T1000 (cell line): ENCODE measurements at regions not wholly inside any gene's neighbourhood (a gene's known extent, or its start where the extent isn't known, plus 50 kb on each side); places are given as distances from the start of the nearest gene placed in this dataset.

Experiments used
- DNase-seq: peaks from one replicate; lab custom pipeline; 2025; ENCODE audit warnings: mixed read lengths; lab: John Stamatoyannopoulos, UW

DNA sequence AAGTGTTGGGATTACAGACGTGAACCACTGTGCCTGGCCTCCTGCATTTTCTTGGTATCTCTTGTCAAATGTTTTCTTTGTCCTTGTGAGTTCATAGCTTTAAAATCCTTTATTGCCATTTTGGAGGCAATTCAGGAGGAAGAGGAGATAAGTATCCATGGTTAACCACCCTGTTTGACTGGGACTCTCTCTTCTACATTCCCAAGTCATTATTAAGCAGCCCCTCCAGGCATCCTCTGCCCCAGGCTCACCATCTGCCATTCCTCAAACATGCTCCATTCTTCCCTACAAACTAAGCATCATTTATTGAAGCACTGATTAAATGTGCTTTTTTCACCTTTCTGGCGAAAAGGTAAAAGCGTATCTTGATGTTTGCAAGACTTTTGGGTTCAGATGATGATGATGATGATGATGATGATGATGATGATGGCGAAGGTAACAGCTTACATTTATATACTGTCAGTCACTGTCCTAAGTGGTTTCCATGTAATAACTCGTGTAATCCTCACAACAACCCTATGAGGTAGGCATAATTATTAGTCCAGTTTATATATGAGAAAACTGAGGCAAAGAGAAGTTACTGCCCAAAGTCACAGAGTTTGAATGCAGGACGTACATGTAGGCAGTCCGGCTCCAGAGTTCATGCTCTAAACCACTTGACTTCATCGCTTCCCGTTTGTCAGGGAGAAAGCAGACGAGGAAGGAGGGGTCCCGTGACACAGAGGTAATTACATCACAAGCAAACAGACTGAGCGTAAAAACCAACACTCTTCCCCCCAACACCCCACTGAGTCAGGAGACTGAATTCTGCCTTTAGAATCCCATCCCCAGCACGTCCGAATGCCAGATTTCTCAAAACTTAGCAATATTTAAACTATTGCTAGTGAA is 69.7 kb upstream of the ACKR3 start:
- DNase-seq: peak; percentile 10

DNA sequence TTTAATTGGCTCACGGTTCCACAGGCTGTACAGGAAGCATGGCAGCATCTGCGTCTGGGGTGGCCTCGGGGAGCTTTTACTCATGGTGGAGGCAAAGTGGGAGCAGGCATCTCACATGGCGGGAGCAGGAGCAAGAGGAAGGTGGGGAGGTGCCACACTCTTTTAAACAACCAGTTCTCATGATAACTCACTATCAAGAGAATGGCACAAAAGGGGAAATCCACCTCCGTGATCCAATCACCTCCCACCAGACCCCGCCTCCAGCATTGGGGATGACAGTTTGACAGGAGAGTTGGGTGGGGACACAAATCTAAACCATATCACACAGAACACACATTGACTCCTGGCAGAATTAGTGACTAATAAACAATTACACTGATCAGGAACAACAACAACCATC is 68.6 kb upstream of the ACKR3 start:
- DNase-seq: no peak

DNA sequence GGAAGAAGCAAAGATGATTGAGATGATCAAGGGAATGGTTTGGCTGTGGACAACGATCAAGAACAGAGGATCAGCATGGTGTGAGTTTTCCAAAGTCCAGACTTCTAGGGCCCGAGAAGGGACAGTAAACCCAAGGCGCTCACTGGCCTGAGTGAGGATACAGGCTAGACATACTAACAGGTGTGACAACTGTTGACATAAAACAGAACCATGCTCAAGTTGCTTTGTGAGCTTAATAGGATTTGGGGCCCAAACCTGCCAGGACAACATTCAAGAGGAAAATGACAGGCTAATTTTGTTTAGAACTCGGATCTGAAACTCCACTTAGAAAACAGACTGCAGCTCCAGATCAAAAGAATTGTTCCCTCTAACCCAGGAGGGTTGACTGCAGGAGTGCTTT is 68.1 kb upstream of the ACKR3 start:
- no peak for DNase-seq

- no peak for DNase-seq
These were observed 66.5 kb upstream of the ACKR3 start for GRCh38 chr2:236503100-236503499.

DNA sequence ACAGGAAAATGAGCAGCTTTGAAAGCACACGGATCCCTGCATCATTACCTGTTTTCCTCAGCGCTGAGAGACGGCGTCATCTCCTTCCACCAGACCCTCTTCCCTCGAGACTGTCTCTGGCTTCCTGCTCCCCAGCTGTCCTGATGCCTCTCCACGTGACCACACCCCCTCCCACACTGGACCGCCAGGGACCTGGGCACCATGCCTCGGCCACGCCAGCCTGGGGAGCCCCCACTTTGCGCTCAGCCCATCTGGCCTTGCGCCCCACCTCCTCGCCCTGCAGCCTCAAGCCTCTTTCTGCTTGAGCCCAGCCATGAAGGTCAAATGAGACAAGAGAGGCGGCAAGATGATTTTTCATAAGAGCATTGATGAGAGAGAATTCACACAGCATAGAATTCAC is 66.0 kb upstream of the ACKR3 start:
- DNase-seq: no peak

DNA sequence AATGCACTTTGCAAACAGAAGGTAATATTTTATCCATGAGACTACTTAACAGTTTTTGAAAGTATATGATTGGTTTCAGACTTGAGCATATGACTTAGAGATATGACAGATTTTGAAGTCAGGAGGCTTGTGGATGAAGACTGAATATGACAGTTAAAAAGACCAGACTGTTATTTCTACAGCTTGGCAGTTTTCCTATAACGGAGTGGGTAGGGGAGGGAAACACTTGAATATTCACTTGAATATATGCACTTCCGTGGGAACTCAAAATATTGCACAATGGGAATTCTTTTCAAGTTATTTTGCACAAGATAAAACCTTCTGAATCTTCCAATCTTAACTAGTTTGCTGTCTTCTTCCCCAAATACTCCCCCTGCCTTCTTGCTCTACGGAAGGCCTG is 64.6 kb upstream of the ACKR3 start:
- DNase-seq: no peak

GRCh38 chr2:236505648-236506047 is 64.0 kb upstream of the ACKR3 start:
- no peak for DNase-seq

DNA sequence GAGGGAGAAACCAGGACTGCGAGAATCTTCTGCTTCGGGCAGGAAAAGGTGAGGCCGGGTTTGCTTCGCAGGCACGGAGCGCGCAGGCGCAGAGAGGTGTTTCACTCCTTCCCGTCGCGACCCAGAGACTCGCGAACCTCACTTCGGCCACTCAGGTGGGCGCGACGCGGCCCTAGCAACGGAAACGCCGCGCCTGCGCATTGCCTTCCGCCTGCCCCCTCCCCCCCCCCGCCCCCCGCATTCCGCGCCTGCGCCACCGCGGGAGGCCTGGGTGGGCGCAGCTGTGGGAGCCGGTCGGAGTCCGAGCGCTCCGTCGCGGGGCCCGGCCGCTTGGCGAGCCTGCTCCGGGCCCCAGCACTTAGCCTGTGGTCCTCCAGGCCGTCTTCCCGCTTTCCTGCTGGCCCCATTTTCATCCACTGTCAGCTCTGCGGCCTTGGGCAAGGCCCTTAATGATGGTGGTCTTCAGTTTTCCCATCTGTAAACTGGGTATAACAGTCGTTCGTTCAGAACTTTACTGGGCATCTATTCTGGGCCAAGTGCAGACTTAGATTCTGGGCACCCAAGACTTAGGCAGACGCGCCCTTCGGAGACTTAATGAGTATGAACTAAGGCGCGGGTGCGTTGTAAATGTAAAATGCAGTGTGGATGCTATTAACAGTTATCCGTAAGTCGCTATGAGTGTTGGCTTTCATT is 62.1 kb upstream of the ACKR3 start:
- DNase-seq: no peak

- DNase-seq: no peak
These were observed 61.2 kb upstream of the ACKR3 start for GRCh38 chr2:236508466-236508865.

- DNase-seq: no peak
These were observed 59.6 kb upstream of the ACKR3 start for GRCh38 chr2:236510034-236510433.

GRCh38 chr2:236511266-236511665 is 58.4 kb upstream of the ACKR3 start:
- DNase-seq: no peak

DNA sequence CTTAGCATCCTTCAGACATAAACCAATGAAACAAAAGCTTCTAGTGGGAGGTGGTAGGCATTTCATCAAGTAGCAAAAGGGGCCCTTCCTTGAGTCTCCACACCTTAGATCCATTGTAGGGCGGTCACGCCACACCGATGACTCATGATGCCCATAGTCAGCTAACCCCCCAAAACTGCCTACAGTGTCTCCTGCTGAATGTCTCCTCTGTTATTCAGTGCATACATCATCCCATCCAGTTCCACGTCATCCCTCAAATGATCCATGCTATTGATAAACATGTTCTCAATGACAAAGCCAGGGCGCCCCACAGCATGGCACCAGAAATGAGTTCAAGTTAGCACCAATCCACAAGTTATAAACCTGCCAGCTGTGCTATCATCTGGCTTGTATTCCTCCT is 57.4 kb upstream of the ACKR3 start:
- no peak for DNase-seq

DNA sequence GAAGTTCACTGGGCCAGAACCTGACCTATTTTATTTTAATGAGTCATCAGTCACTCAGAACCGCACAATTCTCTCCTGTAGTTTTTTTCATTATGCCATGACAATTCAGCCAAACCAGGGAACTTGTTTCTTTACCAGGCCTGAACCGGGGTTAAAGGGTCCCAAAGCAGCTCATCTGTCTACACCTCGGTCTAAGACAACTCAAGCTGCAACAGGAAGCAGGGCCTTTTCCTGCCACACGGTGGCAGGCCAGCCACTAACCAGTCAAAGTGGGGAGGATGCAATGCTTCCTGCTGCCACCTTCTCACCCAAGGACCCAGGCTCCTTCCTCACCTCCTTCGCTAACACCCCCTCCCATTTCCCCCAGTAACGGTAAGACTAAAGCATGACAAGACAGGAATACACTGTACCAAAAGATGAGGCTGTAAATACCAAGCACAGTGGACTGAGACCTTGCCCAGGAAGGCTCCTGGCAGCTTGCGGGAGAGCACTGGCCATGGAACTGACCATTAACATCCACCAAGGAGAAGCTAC is 56.7 kb upstream of the ACKR3 start:
- DNase-seq: peak; percentile 6

DNA sequence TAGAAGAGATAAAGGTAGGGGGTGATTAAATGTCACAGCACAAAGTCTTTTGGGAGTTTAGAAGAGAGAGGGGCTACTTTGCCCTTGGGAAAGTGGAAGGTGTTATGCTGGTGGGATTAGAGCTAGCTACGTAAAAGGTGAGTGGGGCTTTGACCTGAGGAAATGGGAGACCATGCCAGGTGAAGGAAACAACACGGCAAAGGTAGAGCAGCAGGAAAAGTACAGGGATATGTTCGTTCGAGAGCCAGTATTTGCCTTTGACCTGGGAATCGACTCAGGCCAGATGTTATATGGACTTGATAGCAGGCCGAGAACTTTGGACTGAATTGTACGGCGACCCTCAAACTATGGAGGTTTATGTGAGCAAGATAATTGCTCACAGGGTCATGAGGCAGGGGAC is 55.7 kb upstream of the ACKR3 start:
- no peak for DNase-seq

- no peak for DNase-seq
These were observed 52.9 kb upstream of the ACKR3 start for GRCh38 chr2:236516708-236517107.

DNA sequence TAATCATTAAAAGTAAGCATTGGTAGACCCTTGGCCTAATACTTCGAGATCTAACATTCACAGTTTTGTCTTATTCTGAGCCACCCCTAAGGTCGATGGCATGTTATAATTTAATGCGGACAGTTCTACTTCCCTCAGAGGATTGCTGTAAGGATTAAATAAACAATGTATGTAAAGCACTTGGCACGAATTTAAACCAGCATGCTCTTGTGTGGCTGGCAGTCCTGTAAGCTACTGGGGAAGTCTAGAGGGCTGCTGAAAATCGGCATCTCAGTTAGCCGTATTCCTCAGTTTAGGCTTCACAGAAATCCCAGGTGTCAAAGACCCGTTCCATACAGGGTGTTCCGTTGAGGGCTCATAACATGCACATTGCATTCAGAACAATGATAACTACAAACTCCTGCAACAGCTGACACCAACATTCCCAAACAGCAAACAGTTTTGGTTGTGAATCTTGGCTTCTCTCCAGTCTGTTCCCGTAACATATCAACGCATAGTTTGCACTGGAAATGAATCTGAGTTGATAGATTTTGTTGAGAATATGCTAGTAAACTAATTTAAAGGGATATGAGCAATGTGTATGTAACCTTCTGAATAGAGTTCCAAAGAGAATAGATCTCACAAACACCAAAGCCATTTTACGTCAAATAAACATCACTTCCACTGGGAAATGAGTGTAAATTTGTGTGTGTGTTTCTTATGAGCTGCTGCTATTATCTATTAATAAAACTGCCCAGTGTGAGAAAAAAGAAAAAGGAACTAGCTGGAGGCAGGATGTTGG is 52.2 kb upstream of the ACKR3 start:
- no peak for DNase-seq
